IMR-90 (cell line): ENCODE measurements at regions not wholly inside any gene's neighbourhood (a gene's known extent, or its start where the extent isn't known, plus 50 kb on each side); places are given as distances from the start of the nearest gene placed in this dataset.

Experiments used
- ATAC-seq: fragments of 200-7000 bp; cut with Tn5 transposase; 2 replicates; pipeline ENCODE4 v1.9.1; 2020; ENCODE audit warnings: low read depth, mild to moderate bottlenecking, moderate library complexity
- BruUV-seq: library from RNA; stranded (reverse); fragments of 400-500 nt; replicated peaks from 2 replicates; lab custom pipeline; 2021; lab: Mats Ljungman, UMichigan
- CTCF ChIA-PET: fragments of 300-600 bp; formaldehyde crosslinking; extraction: SDS; loops from one replicate; lab custom pipeline; 2021; ENCODE audit warnings: antibody characterized with exemption; lab: Yijun Ruan, JAX
- POLR2A ChIA-PET: fragments of 300-600 bp; sonication (Branson Sonifier 250); formaldehyde crosslinking; loops from one replicate; lab custom pipeline; 2022; ENCODE audit warnings: antibody characterized with exemption; ENCODE audit not compliant: unreplicated experiment; lab: Charles Lee
- DNase-seq: peaks from one replicate; pipeline ENCODE4 v3.0.0; 2013
- H2AFZ ChIP-seq: replicated peaks from 2 replicates; pipeline ENCODE3; 2013; ENCODE audit warnings: low read length, mild to moderate bottlenecking; ENCODE audit not compliant: poor library complexity
- H2AK5ac ChIP-seq: 2 replicates; pipeline ENCODE4 v1.6.1; 2013; ENCODE audit warnings: low read depth, low read length, inconsistent platforms
- H2AK9ac ChIP-seq: replicated peaks from 2 replicates; pipeline ENCODE3; 2013; ENCODE audit warnings: mild to moderate bottlenecking, low read depth, low read length, moderate library complexity; ENCODE audit not compliant: poor library complexity
- H2BK120ac ChIP-seq: 2 replicates; pipeline ENCODE4 v1.6.1; 2013; ENCODE audit warnings: low read depth, low read length, inconsistent platforms
- H2BK15ac ChIP-seq: 3 replicates; pipeline ENCODE4 v1.6.1; 2013; ENCODE audit warnings: low read depth, low read length, inconsistent platforms
- H2BK20ac ChIP-seq: 2 replicates; pipeline ENCODE4 v1.6.1; 2013; ENCODE audit warnings: low read depth, mild to moderate bottlenecking, inconsistent platforms, low read length, moderate library complexity
- H2BK5ac ChIP-seq: 2 replicates; pipeline ENCODE4 v1.6.1; 2013; ENCODE audit warnings: mild to moderate bottlenecking, low read depth, low read length, inconsistent platforms; ENCODE audit not compliant: poor library complexity, severe bottlenecking
- H3K14ac ChIP-seq: replicated peaks from 2 replicates; pipeline ENCODE4 v1.6.1; 2013; ENCODE audit warnings: low read depth, low read length, inconsistent platforms
- H3K18ac ChIP-seq: 2 replicates; pipeline ENCODE4 v1.6.1; 2013; ENCODE audit warnings: low read depth, low read length, control low read depth
- H3K23ac ChIP-seq: 2 replicates; pipeline ENCODE4 v1.6.1; 2013; ENCODE audit warnings: low read depth, low read length, inconsistent platforms
- H3K27ac ChIP-seq: 2 replicates; pipeline ENCODE4 v1.5.1; 2013; ENCODE audit warnings: mild to moderate bottlenecking, control low read depth, low read length; ENCODE audit not compliant: insufficient read depth
- H3K27me3 ChIP-seq: 2 replicates; pipeline ENCODE4 v1.6.1; 2013; ENCODE audit warnings: low read length; ENCODE audit not compliant: control insufficient read depth, insufficient read depth
- H3K36me3 ChIP-seq: 2 replicates; pipeline ENCODE4 v1.6.1; 2013; ENCODE audit warnings: low read length, mixed read lengths; ENCODE audit not compliant: control insufficient read depth, insufficient read depth
- H3K4ac ChIP-seq: 2 replicates; pipeline ENCODE4 v1.6.1; 2013; ENCODE audit warnings: low read depth, low read length, inconsistent platforms
- H3K4me1 ChIP-seq: 2 replicates; pipeline ENCODE4 v1.6.1; 2013; ENCODE audit warnings: low read length, mixed read lengths; ENCODE audit not compliant: control insufficient read depth, insufficient read depth
- H3K4me2 ChIP-seq: 2 replicates; pipeline ENCODE4 v1.6.1; 2013; ENCODE audit warnings: low read depth, mild to moderate bottlenecking, control low read depth, low read length, moderate library complexity
- H3K4me3 ChIP-seq: 2 replicates; pipeline ENCODE4 v1.5.1; 2013; ENCODE audit warnings: low read depth, mild to moderate bottlenecking, control low read depth, low read length, moderate library complexity; ENCODE audit not compliant: insufficient read depth
- H3K56ac ChIP-seq: 2 replicates; pipeline ENCODE4 v1.6.1; 2013; ENCODE audit warnings: low read length, inconsistent platforms; ENCODE audit not compliant: insufficient read depth; ENCODE audit errors: extremely low read depth
- H3K79me1 ChIP-seq, 2 experiments: 2 replicates each; pipeline ENCODE4 v1.6.1; 2013; ENCODE audit warnings: low read length in 2 of 2, inconsistent platforms in 1 of 2, low read depth in 1 of 2
- H3K9ac ChIP-seq: 2 replicates; pipeline ENCODE4 v1.6.1; 2013; ENCODE audit warnings: low read depth, low read length, control low read depth
- H3K9me1 ChIP-seq: 2 replicates; pipeline ENCODE4 v1.6.1; 2013; ENCODE audit warnings: low read length, inconsistent platforms; ENCODE audit not compliant: insufficient read depth
- H3K9me3 ChIP-seq: 2 replicates; pipeline ENCODE4 v1.6.1; 2013; ENCODE audit warnings: low read length; ENCODE audit not compliant: control insufficient read depth, insufficient read depth
- H4K20me1 ChIP-seq: 2 replicates; pipeline ENCODE4 v1.6.1; 2013; ENCODE audit warnings: low read length, inconsistent platforms; ENCODE audit not compliant: insufficient read depth
- H4K5ac ChIP-seq: 2 replicates; pipeline ENCODE4 v1.6.1; 2013; ENCODE audit warnings: mild to moderate bottlenecking, low read depth, low read length, control low read depth
- H4K8ac ChIP-seq, 2 experiments: 2 replicates each; pipeline ENCODE4 v1.6.1; 2013; ENCODE audit warnings: low read depth in 2 of 2, low read length in 2 of 2, control low read depth in 1 of 2, inconsistent platforms in 1 of 2
- H4K91ac ChIP-seq: 2 replicates; pipeline ENCODE4 v1.6.1; 2013; ENCODE audit warnings: low read depth, low read length, inconsistent platforms; ENCODE audit not compliant: insufficient read depth
- BHLHE40 ChIP-seq: fragments of 150-350 bp; IDR thresholded peaks from 2 replicates; pipeline ENCODE4 v1.6.1; 2016; ENCODE audit warnings: mild to moderate bottlenecking, low read depth, low read length
- CEBPB ChIP-seq: IDR thresholded peaks from 2 replicates; pipeline ENCODE4 v1.6.1; 2012; ENCODE audit warnings: low read depth, low read length, improper control_type of control experiment
- FOS ChIP-seq: fragments of 150-350 bp; IDR thresholded peaks from 2 replicates; pipeline ENCODE4 v1.6.1; 2016; ENCODE audit warnings: low read depth, low read length
- MAZ ChIP-seq: IDR thresholded peaks from 2 replicates; pipeline ENCODE4 v1.6.1; 2012; ENCODE audit warnings: low read depth, mild to moderate bottlenecking, low read length, improper control_type of control experiment, moderate library complexity, borderline replicate concordance
- WGBS, 2 experiments: methylation state at CpG; one replicate each; pipeline versions ENCODE4 v1.1.5 to v1.1.7; 2013; ENCODE audit warnings: missing lambda C conversion rate in 2 of 2; ENCODE audit not compliant: insufficient read length in 1 of 2; ENCODE audit errors: extremely low coverage in 2 of 2; 5-methylcytosine and 5-hydroxymethylcytosine counted together
- dilution Hi-C: fragments of 300-500 bp; cut with HindIII; formaldehyde crosslinking; loops from one replicate; pipeline ENCODE4 v1.14.3; 2018; ENCODE audit warnings: low sequenced_read_pairs; ENCODE audit not compliant: unreplicated experiment
- in situ Hi-C: fragments of 300-500 bp; cut with MboI; formaldehyde crosslinking; loops from 3 replicates; pipeline ENCODE4 v1.14.3; 2019; ENCODE audit warnings: low sequenced_read_pairs, inconsistent platforms, mixed read lengths
- intact Hi-C: fragments of 100-400 bp; cut with micrococcal nuclease; formaldehyde crosslinking; loops from 2 replicates; pipeline ENCODE4 v1.10.0; 2022
- TF ChIP-seq, protein P1 (sequence below): fragments of 150-350 bp; IDR thresholded peaks from 2 replicates; pipeline ENCODE4 v1.6.1; 2017; ENCODE audit warnings: mild to moderate bottlenecking, antibody characterized with exemption, low read length, low read depth
- TF ChIP-seq, protein P2 (sequence below): fragments of 150-350 bp; IDR thresholded peaks from 2 replicates; pipeline ENCODE4 v1.6.1; 2016; ENCODE audit warnings: low read depth, mild to moderate bottlenecking, low read length, moderate library complexity, borderline replicate concordance

DNA sequence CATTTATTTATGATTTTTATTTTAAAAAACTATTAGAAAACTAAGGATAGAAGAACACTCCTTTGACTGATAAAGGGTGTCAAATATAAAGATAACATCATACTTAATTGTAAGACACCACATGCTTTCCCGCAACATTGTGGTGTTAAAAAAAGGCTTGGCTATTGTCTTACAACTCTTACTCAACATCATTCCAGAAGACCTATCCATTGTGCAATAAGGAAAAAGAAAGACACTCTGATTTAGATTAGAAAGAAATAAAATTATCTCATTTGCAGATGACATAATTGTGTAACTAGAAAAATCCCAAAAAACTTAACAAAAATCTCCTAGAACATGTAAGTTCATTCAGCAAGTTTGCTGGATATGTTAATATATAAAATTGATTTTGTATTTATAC is 296.7 kb upstream of the GNAI1 start:
- Histone ChIP-seq H2AK9ac (no peak overlapping the region), H2BK15ac (no peak overlapping the region), H2AK5ac (no peak overlapping the region), H3K4me1 (no peaks in the 10 kb centered on the region), H3K18ac (no peak overlapping the region), H3K36me3 (no peaks in the 10 kb centered on the region), H3K79me1 (no peaks in the 10 kb centered on the region), H3K27ac (no peak overlapping the region), H3K9me1 (no peaks in the 10 kb centered on the region), H4K5ac (no peak overlapping the region), H2BK120ac (no peak overlapping the region), H4K20me1 (no peaks in the 10 kb centered on the region), H3K14ac (no peak overlapping the region), H3K9me3 (no peaks in the 10 kb centered on the region), H4K8ac (no peak overlapping the region), H4K91ac (no peak overlapping the region), H3K9ac (no peak overlapping the region), H3K4ac (no peak overlapping the region), H3K56ac (no peak overlapping the region), H2BK20ac (no peak overlapping the region), H3K4me2 (no peak overlapping the region), H3K4me3 (no peak overlapping the region), H2BK5ac (no peak overlapping the region), H3K27me3 (no peaks in the 10 kb centered on the region), H3K23ac (no peak overlapping the region), H2AFZ (no peak overlapping the region)
- CTCF ChIA-PET = no interaction called here
- dilution Hi-C loops (no loop called here), in situ Hi-C loops (no loop called here), intact Hi-C loops (no loop called here)
- DNase-seq (no peak), ATAC-seq (no peak)
- no CpG with 5 or more reads among the region's 1 CpG for WGBS, 2 experiments
- TF ChIP-seq, protein P1, sequence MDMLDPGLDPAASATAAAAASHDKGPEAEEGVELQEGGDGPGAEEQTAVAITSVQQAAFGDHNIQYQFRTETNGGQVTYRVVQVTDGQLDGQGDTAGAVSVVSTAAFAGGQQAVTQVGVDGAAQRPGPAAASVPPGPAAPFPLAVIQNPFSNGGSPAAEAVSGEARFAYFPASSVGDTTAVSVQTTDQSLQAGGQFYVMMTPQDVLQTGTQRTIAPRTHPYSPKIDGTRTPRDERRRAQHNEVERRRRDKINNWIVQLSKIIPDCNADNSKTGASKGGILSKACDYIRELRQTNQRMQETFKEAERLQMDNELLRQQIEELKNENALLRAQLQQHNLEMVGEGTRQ = no peak
- no peak for TF ChIP-seq BHLHE40
- TF ChIP-seq MAZ = no peak
- TF ChIP-seq, protein P2, sequence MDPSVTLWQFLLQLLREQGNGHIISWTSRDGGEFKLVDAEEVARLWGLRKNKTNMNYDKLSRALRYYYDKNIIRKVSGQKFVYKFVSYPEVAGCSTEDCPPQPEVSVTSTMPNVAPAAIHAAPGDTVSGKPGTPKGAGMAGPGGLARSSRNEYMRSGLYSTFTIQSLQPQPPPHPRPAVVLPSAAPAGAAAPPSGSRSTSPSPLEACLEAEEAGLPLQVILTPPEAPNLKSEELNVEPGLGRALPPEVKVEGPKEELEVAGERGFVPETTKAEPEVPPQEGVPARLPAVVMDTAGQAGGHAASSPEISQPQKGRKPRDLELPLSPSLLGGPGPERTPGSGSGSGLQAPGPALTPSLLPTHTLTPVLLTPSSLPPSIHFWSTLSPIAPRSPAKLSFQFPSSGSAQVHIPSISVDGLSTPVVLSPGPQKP = no peak
- peak; percentile 64; the same call in 1 of the 2 replicates for TF ChIP-seq CEBPB
- no peak for TF ChIP-seq FOS
- BruUV-seq = no TSS peak
- POLR2A ChIA-PET = no interaction called here
